ENCODE measurements at regions not wholly inside any gene's neighbourhood (a gene's known extent, or its start where the extent isn't known, plus 50 kb on each side); places are given as distances from the start of the nearest gene placed in this dataset.

GRCh38 chr10:88023676-88024075 is 160.3 kb downstream of the PTEN start:
- TF ChIP-seq GATA2 (IDR thresholded peaks at IDR 0.05; ENCODE audit: low read depth, low read length) (no peak), GATA3 (IDR thresholded peaks at IDR 0.05; ENCODE audit: low read depth, low read length) (no peak)

GRCh38 chr10:88026031-88026430 is 162.6 kb downstream of the PTEN start:
- TF ChIP-seq GATA3 (IDR thresholded peaks at IDR 0.05; ENCODE audit: low read depth, low read length) (no peak), GATA2 (IDR thresholded peaks at IDR 0.05; ENCODE audit: low read depth, low read length) (no peak)

- TF ChIP-seq GATA2 (IDR thresholded peaks at IDR 0.05; ENCODE audit: low read depth, low read length): no peak
- no peak for TF ChIP-seq GATA3 (IDR thresholded peaks at IDR 0.05; ENCODE audit: low read depth, low read length)
Measured at GRCh38 chr10:88027570-88027969, 164.1 kb downstream of the PTEN start.

GRCh38 chr10:88028072-88028471 is 164.6 kb downstream of the PTEN start:
- TF ChIP-seq GATA3 (IDR thresholded peaks at IDR 0.05; ENCODE audit: low read depth, low read length) (no peak), GATA2 (IDR thresholded peaks at IDR 0.05; ENCODE audit: low read depth, low read length) (no peak)

- TF ChIP-seq GATA2 (IDR thresholded peaks at IDR 0.05; ENCODE audit: low read depth, low read length) (no peak), GATA3 (IDR thresholded peaks at IDR 0.05; ENCODE audit: low read depth, low read length) (no peak)
Measured at GRCh38 chr10:88028654-88029053, 165.2 kb downstream of the PTEN start.

- no peak for TF ChIP-seq GATA2 (IDR thresholded peaks at IDR 0.05; ENCODE audit: low read depth, low read length)
- no peak for TF ChIP-seq GATA3 (IDR thresholded peaks at IDR 0.05; ENCODE audit: low read depth, low read length)
Measured at GRCh38 chr10:88032566-88032965, 169.1 kb downstream of the PTEN start.

- TF ChIP-seq GATA3 (IDR thresholded peaks at IDR 0.05; ENCODE audit: low read depth, low read length) (no peak), GATA2 (IDR thresholded peaks at IDR 0.05; ENCODE audit: low read depth, low read length) (no peak)
Measured at GRCh38 chr10:88033385-88033784, 170.0 kb downstream of the PTEN start.

GRCh38 chr10:88033793-88034192 is 170.4 kb downstream of the PTEN start:
- no peak for TF ChIP-seq GATA3 (IDR thresholded peaks at IDR 0.05; ENCODE audit: low read depth, low read length)
- no peak for TF ChIP-seq GATA2 (IDR thresholded peaks at IDR 0.05; ENCODE audit: low read depth, low read length)

- TF ChIP-seq GATA2 (IDR thresholded peaks at IDR 0.05; ENCODE audit: low read depth, low read length): no peak
- no peak for TF ChIP-seq GATA3 (IDR thresholded peaks at IDR 0.05; ENCODE audit: low read depth, low read length)
Measured at GRCh38 chr10:88036126-88036525, 172.7 kb downstream of the PTEN start.

- TF ChIP-seq GATA3 (IDR thresholded peaks at IDR 0.05; ENCODE audit: low read depth, low read length) (no peak), GATA2 (IDR thresholded peaks at IDR 0.05; ENCODE audit: low read depth, low read length) (no peak)
Measured at GRCh38 chr10:88037623-88038022, 174.2 kb downstream of the PTEN start.

GRCh38 chr10:88038268-88038667 is 174.8 kb downstream of the PTEN start:
- TF ChIP-seq GATA3 (IDR thresholded peaks at IDR 0.05; ENCODE audit: low read depth, low read length) (no peak), GATA2 (IDR thresholded peaks at IDR 0.05; ENCODE audit: low read depth, low read length) (no peak)

- TF ChIP-seq GATA3 (IDR thresholded peaks at IDR 0.05; ENCODE audit: low read depth, low read length) (no peak), GATA2 (IDR thresholded peaks at IDR 0.05; ENCODE audit: low read depth, low read length) (no peak)
Measured at GRCh38 chr10:88039496-88040200, 176.2 kb downstream of the PTEN start.

GRCh38 chr10:88041243-88042159 is 178.1 kb downstream of the PTEN start:
- TF ChIP-seq GATA3 (IDR thresholded peaks at IDR 0.05; ENCODE audit: low read depth, low read length) (no peak), GATA2 (IDR thresholded peaks at IDR 0.05; ENCODE audit: low read depth, low read length) (no peak)

- TF ChIP-seq GATA3 (IDR thresholded peaks at IDR 0.05; ENCODE audit: low read depth, low read length) (no peak), GATA2 (IDR thresholded peaks at IDR 0.05; ENCODE audit: low read depth, low read length) (peak; percentile 49)
Measured at GRCh38 chr10:88042160-88043100, 179.0 kb downstream of the PTEN start.

All from SH-SY5Y (cell line).